Neuron (in vitro differentiated cells): ENCODE measurements at regions not wholly inside any gene's neighbourhood (a gene's known extent, or its start where the extent isn't known, plus 50 kb on each side); places are given as distances from the start of the nearest gene placed in this dataset.
"Not testable (repeated sequence)": the region's sequence is repeated elsewhere in the genome, so short reads cannot be mapped to it uniquely, and the experiment has no call there.

Experiments used
- H2AFZ ChIP-seq: one replicate; pipeline ENCODE4 v1.6.1; 2013; ENCODE audit warnings: low read depth, mild to moderate bottlenecking, inconsistent platforms, low read length, moderate library complexity
- H3K27me3 ChIP-seq: one replicate; pipeline ENCODE4 v1.6.1; 2013; ENCODE audit warnings: low read length; ENCODE audit not compliant: insufficient read depth
- H3K36me3 ChIP-seq: one replicate; pipeline ENCODE4 v1.6.1; 2013; ENCODE audit warnings: low read length; ENCODE audit not compliant: insufficient read depth
- H3K4me1 ChIP-seq: one replicate; pipeline ENCODE4 v1.6.1; 2013; ENCODE audit warnings: low read length; ENCODE audit not compliant: insufficient read depth
- H3K4me3 ChIP-seq: 2 replicates; pipeline ENCODE4 v1.5.1; 2013; ENCODE audit warnings: mild to moderate bottlenecking, low read length, moderate library complexity
- H3K9me3 ChIP-seq: one replicate; pipeline ENCODE4 v1.6.1; 2013; ENCODE audit warnings: low read length

DNA sequence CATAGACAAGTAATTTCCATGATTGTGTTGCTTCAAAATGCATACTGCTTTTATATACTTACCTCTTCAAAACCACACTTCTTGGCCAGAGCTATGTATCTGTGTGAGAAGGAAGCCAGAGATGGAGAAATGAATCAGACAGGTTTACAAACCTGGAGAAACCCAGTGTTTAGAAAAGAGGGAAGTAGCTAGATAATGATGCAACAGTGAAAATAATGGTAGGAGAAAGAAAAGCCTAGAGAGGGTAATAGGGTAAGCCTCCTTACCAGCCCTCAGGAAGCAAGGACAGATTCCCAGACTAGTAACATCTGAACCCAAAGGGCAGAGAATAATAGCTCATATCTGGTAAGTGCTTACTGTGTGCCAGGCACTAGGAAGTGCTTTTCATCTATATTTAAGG, 250.3 kb upstream of the CDH11 start:
- H3K4me1 ChIP-seq, result no peaks in the 10 kb centered on the region
- H2AFZ ChIP-seq, result no peak overlapping the region
- no peaks in the 10 kb centered on the region for H3K27me3 ChIP-seq
- H3K9me3 ChIP-seq, result no peaks in the 10 kb centered on the region
- H3K4me3 ChIP-seq, result no peak overlapping the region
- H3K36me3 ChIP-seq, result no peaks in the 10 kb centered on the region

DNA sequence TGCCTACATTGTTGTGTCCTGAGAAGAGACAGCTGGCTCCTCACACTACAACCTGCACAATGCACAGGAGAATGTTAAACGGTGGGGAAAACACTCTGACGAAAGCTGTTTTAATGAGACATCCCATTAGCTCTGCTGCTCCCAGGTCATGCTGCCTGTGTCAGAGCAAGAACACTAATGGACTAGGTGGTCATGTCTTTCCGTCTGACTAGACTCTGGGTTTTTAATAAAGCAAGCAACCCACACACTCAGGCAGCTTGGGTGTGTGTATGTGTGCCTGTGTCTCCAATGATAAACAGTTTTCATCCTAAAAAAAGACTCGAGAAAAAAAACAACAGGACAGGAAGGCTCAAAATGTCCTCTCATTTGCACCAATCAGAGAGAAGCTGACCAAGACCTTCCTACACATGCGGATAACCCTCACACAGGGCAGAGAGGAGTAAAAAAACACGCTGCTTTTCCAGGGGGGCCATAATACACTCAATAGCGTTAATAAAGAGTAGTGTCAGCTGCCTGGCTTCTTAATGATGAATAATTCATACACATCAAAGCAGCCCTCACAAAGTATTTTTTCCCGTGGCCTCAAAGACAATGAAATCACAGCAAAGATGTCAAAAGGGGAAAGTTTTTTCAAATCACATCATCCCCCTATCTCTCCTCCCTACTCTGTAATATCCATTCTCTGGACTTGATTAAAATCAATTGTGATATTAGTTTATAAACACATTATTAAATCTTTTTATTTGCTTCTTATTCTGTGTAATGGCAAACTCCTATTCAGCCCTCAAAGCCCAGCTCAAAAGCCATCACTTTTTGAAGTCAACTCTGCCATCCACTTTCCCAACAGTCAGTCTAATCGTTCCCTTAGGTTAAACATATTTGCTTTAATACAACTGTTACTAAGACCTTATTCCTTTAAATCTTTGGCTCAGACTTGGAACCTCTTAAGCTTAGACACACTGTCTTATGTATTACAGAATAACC, 244.2 kb upstream of the CDH11 start:
- Histone ChIP-seq H3K36me3 (no peaks in the 10 kb centered on the region), H3K4me1 (peaks cover 8% of the 10 kb centered on the region), H3K9me3 (no peaks in the 10 kb centered on the region), H3K4me3 (no peak overlapping the region), H3K27me3 (no peaks in the 10 kb centered on the region), H2AFZ (peak overlapping the region; percentile 2)

DNA sequence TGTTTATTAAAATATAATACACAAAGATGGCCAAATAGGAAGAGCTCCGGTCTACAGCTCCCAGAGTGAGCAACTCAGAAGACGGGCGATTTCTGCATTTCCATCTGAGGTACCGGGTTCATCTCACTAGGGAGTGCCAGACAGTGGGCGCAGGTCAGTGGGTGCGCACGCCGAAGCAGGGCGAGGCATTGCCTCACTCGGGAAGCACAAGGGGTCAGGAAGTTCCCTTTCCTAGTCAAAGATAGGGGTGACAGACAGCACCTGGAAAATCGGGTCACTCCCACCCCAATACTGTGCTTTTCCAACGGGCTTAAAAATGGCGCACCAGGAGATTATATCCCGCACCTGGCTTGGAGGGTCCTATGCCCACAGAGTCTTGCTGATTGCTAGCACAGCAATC, 234.9 kb upstream of the CDH11 start:
- not testable (repeated sequence) for H3K4me3 ChIP-seq, H3K27me3 ChIP-seq, H3K9me3 ChIP-seq, H2AFZ ChIP-seq, H3K36me3 ChIP-seq, H3K4me1 ChIP-seq

DNA sequence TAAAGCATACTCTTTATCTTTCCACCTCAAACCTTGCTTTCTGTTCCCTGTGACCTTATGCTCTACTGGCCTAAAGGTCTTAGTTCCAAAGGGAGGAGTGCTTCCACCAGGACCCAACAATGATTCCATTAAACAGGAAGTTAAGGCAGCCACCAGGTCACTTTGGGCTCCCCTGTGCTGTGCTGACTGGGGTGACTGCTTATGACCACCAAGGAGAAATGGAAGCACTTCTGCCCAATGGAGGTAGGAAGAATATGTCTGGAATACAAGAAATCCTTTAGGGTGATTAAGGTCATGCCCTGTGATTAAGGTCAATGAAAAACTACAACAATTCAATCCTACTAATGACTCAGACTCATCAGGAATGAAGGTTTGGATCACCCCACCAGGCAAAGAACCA, 233.8 kb upstream of the CDH11 start:
- Histone ChIP-seq H3K4me1 (no peaks in the 10 kb centered on the region), H3K4me3 (no peak overlapping the region), H3K27me3 (no peaks in the 10 kb centered on the region)

DNA sequence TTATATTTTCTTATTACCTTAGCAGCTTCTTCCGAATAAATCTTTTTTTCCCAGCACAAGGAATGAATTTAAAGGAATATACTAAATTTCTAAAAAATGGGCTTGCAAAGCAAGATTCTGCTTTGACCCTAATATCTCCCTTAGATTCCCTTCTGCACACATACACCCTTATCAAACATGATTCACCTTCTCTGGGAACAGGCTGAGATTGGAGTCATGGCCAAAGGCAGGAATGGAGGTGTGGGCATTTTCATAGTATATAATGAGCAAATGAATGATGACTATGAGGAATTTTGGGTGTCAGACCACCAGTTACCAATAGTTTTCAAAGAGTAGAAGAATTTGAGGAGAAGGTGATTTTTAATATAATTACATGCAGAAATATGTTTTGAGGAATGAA, 231.3 kb upstream of the CDH11 start:
- no peak overlapping the region for H3K4me3 ChIP-seq
- H3K36me3 ChIP-seq, result no peaks in the 10 kb centered on the region
- no peak overlapping the region for H2AFZ ChIP-seq
- no peaks in the 10 kb centered on the region for H3K27me3 ChIP-seq
- H3K9me3 ChIP-seq, result no peaks in the 10 kb centered on the region
- no peaks in the 10 kb centered on the region for H3K4me1 ChIP-seq

More for the DNA sequence above, 233.8 kb upstream of the CDH11 start:
- no peak overlapping the region for H2AFZ ChIP-seq
- H3K36me3 ChIP-seq, result no peaks in the 10 kb centered on the region
- no peaks in the 10 kb centered on the region for H3K9me3 ChIP-seq

DNA sequence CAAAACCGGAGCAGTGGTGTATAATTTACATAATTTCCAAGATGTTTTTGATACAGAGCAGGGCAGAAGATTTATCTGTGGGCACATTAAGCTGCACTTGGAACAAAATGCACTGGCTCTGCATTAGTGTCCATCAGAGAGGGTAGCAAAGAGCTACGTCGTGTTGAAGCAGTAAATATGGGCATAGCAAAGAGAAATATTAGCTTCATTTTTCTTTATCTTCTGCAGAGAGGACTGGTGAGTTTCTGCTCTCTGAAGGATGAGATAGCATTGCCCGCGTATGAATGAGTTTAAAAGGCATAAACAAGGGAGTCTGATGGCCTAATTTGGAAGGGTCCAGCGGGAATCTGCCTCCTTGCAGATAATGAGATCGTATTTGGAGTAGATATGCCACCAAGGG, 227.8 kb upstream of the CDH11 start:
- Histone ChIP-seq H3K4me1 (no peaks in the 10 kb centered on the region), H2AFZ (no peak overlapping the region), H3K4me3 (no peak overlapping the region), H3K36me3 (no peaks in the 10 kb centered on the region), H3K27me3 (no peaks in the 10 kb centered on the region), H3K9me3 (no peaks in the 10 kb centered on the region)

DNA sequence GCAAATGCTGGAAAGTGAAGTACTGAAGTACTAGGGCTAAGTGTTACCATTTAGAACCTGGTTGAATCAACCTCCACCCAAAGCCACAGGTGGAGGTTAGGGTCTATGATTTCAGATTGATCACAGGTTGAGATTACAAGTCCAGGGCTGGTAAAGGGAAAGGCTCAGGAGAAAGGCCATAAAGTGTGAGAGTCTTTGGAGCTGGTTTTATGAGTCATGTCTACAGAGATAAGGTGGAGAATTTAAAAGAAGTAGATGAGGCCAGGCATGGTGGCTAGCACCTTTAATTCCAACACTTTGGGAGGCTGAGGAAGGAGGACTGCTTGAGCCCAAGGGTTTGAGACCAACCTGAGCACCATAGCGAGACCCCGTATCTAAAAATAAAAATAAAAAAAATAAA, 221.7 kb upstream of the CDH11 start:
- Histone ChIP-seq H3K9me3 (no peaks in the 10 kb centered on the region), H2AFZ (no peak overlapping the region), H3K4me1 (no peaks in the 10 kb centered on the region), H3K27me3 (no peaks in the 10 kb centered on the region), H3K4me3 (no peak overlapping the region), H3K36me3 (no peaks in the 10 kb centered on the region)

DNA sequence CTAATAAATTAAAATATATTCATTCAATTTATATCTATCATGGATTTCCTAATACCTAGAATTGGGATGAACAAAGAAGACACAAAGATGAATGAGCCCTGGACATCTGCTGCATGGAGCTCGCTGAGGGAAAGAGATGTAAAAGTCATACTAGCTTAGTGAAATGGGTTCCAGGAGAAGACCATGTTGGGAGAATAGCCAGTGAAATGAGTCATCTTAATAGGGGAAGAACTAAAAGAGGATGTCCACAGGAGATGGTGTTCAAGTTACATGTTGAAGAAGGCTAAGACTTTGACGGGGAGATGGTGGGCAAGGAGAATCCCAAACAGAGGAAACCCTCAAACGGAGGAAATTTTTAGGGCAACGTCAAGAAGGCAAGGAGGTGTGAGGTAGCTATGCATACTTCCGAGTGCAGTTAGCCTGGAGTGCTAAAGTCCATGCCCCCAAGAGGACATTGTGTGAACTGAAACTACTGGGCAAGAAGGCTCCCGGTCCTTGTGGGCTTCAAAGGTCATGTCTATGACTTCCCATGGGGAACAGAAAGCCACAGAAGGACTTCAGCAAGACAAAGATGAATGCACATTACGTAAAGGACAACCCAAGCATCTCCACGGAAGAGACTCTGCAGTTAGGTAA, 220.5 kb upstream of the CDH11 start:
- no peaks in the 10 kb centered on the region for H3K4me1 ChIP-seq
- no peak overlapping the region for H3K4me3 ChIP-seq
- no peaks in the 10 kb centered on the region for H3K27me3 ChIP-seq
- no peaks in the 10 kb centered on the region for H3K36me3 ChIP-seq
- no peaks in the 10 kb centered on the region for H3K9me3 ChIP-seq
- no peak overlapping the region for H2AFZ ChIP-seq

DNA sequence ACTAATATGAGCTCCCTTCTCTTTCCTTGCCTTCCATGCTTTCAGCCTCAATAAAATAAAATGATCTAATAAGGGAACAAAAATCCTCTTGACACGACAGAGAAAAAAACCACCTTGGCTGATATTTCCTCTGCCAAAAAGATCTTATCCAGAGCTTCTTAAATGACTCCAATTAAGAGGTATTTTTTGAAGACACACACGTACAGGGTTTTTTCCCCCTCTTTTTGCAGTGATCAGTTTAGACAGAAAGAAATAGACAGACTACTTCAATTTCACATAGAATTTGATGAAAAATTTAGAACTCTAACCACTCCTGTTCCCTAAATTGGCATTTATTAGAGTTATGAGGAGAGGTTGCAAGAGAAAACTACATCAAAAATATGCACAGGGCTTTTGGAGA, 217.2 kb upstream of the CDH11 start:
- Histone ChIP-seq H3K4me3 (no peak overlapping the region), H2AFZ (no peak overlapping the region), H3K9me3 (no peaks in the 10 kb centered on the region), H3K4me1 (no peaks in the 10 kb centered on the region), H3K27me3 (no peaks in the 10 kb centered on the region), H3K36me3 (no peaks in the 10 kb centered on the region)

DNA sequence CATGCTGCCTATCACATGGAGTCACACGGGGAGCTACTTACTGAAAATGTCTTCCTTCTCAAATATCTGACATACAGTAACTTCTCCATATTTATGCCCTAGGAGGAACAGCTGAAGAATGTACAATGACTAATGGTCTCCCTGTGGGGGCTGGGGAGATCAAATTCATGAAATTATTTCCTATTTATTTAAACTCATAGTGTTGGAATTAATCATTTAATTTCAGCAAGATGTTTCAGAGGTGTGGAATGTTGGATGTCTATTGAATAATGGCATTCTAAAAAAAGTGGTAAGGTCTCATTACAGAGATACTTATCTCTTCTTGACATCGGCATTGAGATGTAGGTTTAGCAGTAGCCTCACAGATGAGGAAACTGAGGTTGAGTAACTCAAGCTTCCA, 214.3 kb upstream of the CDH11 start:
- Histone ChIP-seq H3K4me1 (no peaks in the 10 kb centered on the region), H3K9me3 (no peaks in the 10 kb centered on the region), H2AFZ (no peak overlapping the region), H3K36me3 (no peaks in the 10 kb centered on the region), H3K4me3 (no peak overlapping the region), H3K27me3 (no peaks in the 10 kb centered on the region)

DNA sequence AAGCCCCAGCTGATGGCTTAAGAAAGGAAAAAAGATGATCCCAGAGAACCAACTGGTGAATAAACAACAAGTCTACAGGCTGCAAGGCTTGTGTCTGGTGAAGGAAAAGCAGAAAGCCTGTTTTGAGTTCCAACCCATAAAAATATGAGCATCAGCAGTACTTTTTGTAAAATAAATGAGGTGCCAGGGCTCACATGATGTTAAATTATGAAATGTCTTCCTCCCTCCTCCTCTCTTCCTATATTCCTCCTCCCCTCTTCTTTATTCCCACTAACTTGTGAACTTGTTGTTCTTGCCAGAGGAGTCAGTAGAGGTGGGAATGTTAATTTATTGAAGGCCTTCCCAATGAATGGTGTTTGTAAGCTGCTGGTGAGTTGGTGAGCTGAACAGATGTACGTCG, 212.2 kb upstream of the CDH11 start:
- no peaks in the 10 kb centered on the region for H3K9me3 ChIP-seq
- no peaks in the 10 kb centered on the region for H3K27me3 ChIP-seq

DNA sequence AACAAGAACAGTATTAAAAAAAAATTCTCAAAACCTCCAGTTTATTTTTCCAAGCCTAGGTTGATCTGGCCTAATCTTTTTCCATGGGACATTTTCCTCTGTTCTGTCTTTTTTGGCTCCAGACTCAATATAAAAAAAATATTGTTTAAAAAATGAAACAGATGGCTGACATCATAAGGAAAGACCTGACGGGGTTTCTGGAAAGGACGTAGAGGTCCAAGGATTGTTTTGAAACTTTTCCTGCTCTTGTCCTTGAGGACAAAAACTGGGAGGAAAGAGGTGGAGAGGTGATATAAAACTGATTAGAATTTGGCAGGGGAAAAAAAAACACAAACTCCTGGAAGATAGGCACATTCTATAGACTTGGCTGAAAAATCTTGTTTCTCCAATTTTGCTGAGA, 211.4 kb upstream of the CDH11 start:
- no peaks in the 10 kb centered on the region for H3K36me3 ChIP-seq
- no peaks in the 10 kb centered on the region for H3K27me3 ChIP-seq
- H3K9me3 ChIP-seq, result no peaks in the 10 kb centered on the region
- H3K4me1 ChIP-seq, result no peaks in the 10 kb centered on the region
- no peak overlapping the region for H2AFZ ChIP-seq
- no peak overlapping the region for H3K4me3 ChIP-seq

More for the DNA sequence above, 212.2 kb upstream of the CDH11 start:
- Histone ChIP-seq H3K36me3 (no peaks in the 10 kb centered on the region), H3K4me3 (no peak overlapping the region), H2AFZ (no peak overlapping the region), H3K4me1 (no peaks in the 10 kb centered on the region)

DNA sequence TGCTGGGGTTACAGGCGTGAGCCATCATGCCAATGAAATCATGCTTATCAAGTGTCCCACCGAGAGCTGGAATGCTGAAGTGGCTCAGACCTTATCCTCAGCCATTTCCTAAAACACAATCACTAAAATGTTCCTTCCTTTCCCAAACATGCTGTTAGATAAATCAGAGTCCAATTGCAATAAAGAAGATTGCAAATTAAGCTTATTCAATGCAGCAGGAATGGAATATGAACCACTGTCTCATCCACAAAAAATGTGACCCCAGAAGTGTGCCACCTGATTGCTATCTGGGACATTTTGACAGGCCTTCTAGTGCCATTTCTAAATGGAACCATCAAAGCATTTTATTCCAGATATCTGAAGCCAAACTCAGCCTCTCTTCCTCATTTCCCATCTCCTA, 205.5 kb upstream of the CDH11 start:
- Histone ChIP-seq H3K36me3 (no peaks in the 10 kb centered on the region), H3K9me3 (no peaks in the 10 kb centered on the region)

More for the DNA sequence above, 205.5 kb upstream of the CDH11 start:
- Histone ChIP-seq H3K4me1 (no peaks in the 10 kb centered on the region), H2AFZ (no peak overlapping the region), H3K4me3 (no peak overlapping the region), H3K27me3 (no peaks in the 10 kb centered on the region)
